ENCODE measurements at regions not wholly inside any gene's neighbourhood (a gene's known extent, or its start where the extent isn't known, plus 50 kb on each side); places are given as distances from the start of the nearest gene placed in this dataset.
"Not testable (repeated sequence)": the region's sequence is repeated elsewhere in the genome, so short reads cannot be mapped to it uniquely, and the experiment has no call there.

DNA sequence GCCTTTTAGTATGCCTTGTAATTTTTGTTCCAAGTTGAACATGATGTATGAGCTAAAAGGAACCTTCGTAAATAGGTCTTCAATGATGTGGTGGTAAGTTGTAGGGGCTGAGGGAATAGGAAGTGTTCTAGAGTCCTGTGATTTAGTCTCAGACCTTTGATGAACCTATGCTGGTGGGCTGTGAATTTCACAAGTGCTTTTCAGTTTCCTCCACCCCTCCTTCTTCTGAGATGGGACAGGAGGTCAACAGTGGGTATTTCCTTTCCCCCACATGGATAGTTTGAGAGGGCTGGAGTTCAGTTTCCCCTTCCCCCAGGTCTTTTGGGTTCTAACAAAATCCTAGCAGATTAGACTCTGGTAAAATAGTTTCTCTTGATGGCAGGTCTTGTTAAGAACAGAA, 121.0 kb upstream of the ATXN1 start (continued):
- no peak for TF ChIP-seq CTCF (conservative IDR thresholded peaks at IDR 0.05; ENCODE audit: low read depth in 2 of 2)
- TF ChIP-seq, protein P1, sequence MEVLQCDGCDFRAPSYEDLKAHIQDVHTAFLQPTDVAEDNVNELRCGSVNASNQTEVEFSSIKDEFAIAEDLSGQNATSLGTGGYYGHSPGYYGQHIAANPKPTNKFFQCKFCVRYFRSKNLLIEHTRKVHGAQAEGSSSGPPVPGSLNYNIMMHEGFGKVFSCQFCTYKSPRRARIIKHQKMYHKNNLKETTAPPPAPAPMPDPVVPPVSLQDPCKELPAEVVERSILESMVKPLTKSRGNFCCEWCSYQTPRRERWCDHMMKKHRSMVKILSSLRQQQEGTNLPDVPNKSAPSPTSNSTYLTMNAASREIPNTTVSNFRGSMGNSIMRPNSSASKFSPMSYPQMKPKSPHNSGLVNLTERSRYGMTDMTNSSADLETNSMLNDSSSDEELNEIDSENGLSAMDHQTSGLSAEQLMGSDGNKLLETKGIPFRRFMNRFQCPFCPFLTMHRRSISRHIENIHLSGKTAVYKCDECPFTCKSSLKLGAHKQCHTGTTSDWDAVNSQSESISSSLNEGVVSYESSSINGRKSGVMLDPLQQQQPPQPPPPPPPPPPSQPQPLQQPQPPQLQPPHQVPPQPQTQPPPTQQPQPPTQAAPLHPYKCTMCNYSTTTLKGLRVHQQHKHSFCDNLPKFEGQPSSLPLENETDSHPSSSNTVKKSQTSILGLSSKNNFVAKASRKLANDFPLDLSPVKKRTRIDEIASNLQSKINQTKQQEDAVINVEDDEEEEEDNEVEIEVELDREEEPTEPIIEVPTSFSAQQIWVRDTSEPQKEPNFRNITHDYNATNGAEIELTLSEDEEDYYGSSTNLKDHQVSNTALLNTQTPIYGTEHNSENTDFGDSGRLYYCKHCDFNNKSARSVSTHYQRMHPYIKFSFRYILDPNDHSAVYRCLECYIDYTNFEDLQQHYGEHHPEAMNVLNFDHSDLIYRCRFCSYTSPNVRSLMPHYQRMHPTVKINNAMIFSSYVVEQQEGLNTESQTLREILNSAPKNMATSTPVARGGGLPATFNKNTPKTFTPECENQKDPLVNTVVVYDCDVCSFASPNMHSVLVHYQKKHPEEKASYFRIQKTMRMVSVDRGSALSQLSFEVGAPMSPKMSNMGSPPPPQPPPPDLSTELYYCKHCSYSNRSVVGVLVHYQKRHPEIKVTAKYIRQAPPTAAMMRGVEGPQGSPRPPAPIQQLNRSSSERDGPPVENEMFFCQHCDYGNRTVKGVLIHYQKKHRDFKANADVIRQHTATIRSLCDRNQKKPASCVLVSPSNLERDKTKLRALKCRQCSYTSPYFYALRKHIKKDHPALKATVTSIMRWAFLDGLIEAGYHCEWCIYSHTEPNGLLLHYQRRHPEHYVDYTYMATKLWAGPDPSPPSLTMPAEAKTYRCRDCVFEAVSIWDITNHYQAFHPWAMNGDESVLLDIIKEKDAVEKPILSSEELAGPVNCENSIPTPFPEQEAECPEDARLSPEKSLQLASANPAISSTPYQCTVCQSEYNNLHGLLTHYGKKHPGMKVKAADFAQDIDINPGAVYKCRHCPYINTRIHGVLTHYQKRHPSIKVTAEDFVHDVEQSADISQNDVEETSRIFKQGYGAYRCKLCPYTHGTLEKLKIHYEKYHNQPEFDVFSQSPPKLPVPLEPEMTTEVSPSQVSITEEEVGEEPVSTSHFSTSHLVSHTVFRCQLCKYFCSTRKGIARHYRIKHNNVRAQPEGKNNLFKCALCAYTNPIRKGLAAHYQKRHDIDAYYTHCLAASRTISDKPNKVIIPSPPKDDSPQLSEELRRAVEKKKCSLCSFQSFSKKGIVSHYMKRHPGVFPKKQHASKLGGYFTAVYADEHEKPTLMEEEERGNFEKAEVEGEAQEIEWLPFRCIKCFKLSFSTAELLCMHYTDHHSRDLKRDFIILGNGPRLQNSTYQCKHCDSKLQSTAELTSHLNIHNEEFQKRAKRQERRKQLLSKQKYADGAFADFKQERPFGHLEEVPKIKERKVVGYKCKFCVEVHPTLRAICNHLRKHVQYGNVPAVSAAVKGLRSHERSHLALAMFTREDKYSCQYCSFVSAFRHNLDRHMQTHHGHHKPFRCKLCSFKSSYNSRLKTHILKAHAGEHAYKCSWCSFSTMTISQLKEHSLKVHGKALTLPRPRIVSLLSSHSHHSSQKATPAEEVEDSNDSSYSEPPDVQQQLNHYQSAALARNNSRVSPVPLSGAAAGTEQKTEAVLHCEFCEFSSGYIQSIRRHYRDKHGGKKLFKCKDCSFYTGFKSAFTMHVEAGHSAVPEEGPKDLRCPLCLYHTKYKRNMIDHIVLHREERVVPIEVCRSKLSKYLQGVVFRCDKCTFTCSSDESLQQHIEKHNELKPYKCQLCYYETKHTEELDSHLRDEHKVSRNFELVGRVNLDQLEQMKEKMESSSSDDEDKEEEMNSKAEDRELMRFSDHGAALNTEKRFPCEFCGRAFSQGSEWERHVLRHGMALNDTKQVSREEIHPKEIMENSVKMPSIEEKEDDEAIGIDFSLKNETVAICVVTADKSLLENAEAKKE (CRISPR knock-in tag; IDR thresholded peaks at IDR 0.05): no peak
- TF ChIP-seq JUNB (IDR thresholded peaks at IDR 0.05; ENCODE audit: unreplicated experiment): no peak
- TF ChIP-seq ZNF331 (CRISPR knock-in tag; IDR thresholded peaks at IDR 0.05; ENCODE audit: low read depth): no peak
- TF ChIP-seq EZH2phosphoT487 (IDR thresholded peaks at IDR 0.05; ENCODE audit: unreplicated experiment): no peak
- no peak for TF ChIP-seq EZH2 (IDR thresholded peaks at IDR 0.05; ENCODE audit: low read depth, unreplicated experiment)
- no peak for TF ChIP-seq POLR2AphosphoS5 (IDR thresholded peaks at IDR 0.05; ENCODE audit: low read depth)

GRCh38 chr6:16876852-16877251, 115.6 kb upstream of the ATXN1 start:
- not testable (repeated sequence) for H3K79me2 ChIP-seq (replicated peaks; ENCODE audit: insufficient read depth); H3K4me3 Mint-ChIP-seq; H2AFZ ChIP-seq; H3K36me3 ChIP-seq (ENCODE audit: insufficient read depth); H3K27me3 ChIP-seq (ENCODE audit: insufficient read depth); H3K27me3 Mint-ChIP-seq (ENCODE audit: insufficient read depth, low read depth, poor library complexity); H3F3A ChIP-seq (replicated peaks; ENCODE audit: low read depth); H4K20me1 ChIP-seq (replicated peaks; ENCODE audit: insufficient read depth); H3K36me3 Mint-ChIP-seq (ENCODE audit: low read depth); DNase-seq (ENCODE audit: low spot score); H3K4me1 ChIP-seq (ENCODE audit: insufficient read depth); H3K27ac ChIP-seq (ENCODE audit: low read depth); ATAC-seq; H3K4me1 Mint-ChIP-seq; H3K27ac Mint-ChIP-seq; H3K9me2 ChIP-seq (ENCODE audit: insufficient read depth); H3K4me2 ChIP-seq; H3K4me3 ChIP-seq
- H3K9me3 Mint-ChIP-seq: peaks cover 19% of the 10 kb centered on the region

Measured in GM23338 (cell line).